ENCODE measurements at regions not wholly inside any gene's neighbourhood (a gene's known extent, or its start where the extent isn't known, plus 50 kb on each side); places are given as distances from the start of the nearest gene placed in this dataset.

GRCh38 chr4:166527500-166527899 lies 654.5 kb downstream of the TLL1 start:
- TF ChIP-seq, protein P1, sequence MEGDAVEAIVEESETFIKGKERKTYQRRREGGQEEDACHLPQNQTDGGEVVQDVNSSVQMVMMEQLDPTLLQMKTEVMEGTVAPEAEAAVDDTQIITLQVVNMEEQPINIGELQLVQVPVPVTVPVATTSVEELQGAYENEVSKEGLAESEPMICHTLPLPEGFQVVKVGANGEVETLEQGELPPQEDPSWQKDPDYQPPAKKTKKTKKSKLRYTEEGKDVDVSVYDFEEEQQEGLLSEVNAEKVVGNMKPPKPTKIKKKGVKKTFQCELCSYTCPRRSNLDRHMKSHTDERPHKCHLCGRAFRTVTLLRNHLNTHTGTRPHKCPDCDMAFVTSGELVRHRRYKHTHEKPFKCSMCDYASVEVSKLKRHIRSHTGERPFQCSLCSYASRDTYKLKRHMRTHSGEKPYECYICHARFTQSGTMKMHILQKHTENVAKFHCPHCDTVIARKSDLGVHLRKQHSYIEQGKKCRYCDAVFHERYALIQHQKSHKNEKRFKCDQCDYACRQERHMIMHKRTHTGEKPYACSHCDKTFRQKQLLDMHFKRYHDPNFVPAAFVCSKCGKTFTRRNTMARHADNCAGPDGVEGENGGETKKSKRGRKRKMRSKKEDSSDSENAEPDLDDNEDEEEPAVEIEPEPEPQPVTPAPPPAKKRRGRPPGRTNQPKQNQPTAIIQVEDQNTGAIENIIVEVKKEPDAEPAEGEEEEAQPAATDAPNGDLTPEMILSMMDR (IDR thresholded peaks at IDR 0.05), result no peak
- no peak for TF ChIP-seq POLR2AphosphoS5 (IDR thresholded peaks at IDR 0.05)

All from prostate gland (tissue), 2 donors.